Activated CD4-positive, alpha-beta memory T cell treated with anti-CD3 and anti-CD28 coated beads for 36 hours (primary cell): ENCODE measurements at regions not wholly inside any gene's neighbourhood (a gene's known extent, or its start where the extent isn't known, plus 50 kb on each side); places are given as distances from the start of the nearest gene placed in this dataset.
"Not testable (repeated sequence)": the region's sequence is repeated elsewhere in the genome, so short reads cannot be mapped to it uniquely, and the experiment has no call there.

Source experiments
- CTCF ChIA-PET: fragments of 350-600 bp; sonication (Branson Sonifier 250); formaldehyde crosslinking; loops from one replicate; lab custom pipeline; 2021; ENCODE audit warnings: antibody characterized with exemption, inconsistent platforms; lab: Charles Lee
- POLR2A ChIA-PET: fragments of 350-600 bp; sonication (Branson Sonifier 250); formaldehyde crosslinking; loops from one replicate; lab custom pipeline; 2021; ENCODE audit warnings: antibody characterized with exemption; lab: Charles Lee
- DNase-seq: peaks from one replicate; pipeline ENCODE4 v3.0.0-alpha.2; 2020
- H3K27ac Mint-ChIP-seq: one replicate; pipeline ENCODE4 v1.8.0; 2021; ENCODE audit warnings: mixed read lengths
- H3K27me3 Mint-ChIP-seq: one replicate; pipeline ENCODE4 v1.8.0; 2021; ENCODE audit warnings: mixed read lengths
- H3K36me3 Mint-ChIP-seq: one replicate; pipeline ENCODE4 v1.8.0; 2021; ENCODE audit warnings: mixed read lengths
- H3K4me1 Mint-ChIP-seq: one replicate; pipeline ENCODE4 v1.8.0; 2021; ENCODE audit warnings: low read depth, mixed read lengths
- H3K4me3 Mint-ChIP-seq: one replicate; pipeline ENCODE4 v1.8.0; 2021; ENCODE audit warnings: mild to moderate bottlenecking, mixed read lengths
- H3K9me3 Mint-ChIP-seq: one replicate; pipeline ENCODE4 v1.8.0; 2021; ENCODE audit warnings: mixed read lengths
- intact Hi-C: fragments of 100-400 bp; cut with micrococcal nuclease; formaldehyde crosslinking; loops from one replicate; pipeline ENCODE4 v1.15.1; 2023

- Mint-ChIP-seq H3K36me3 (no peaks in the 10 kb centered on the region), H3K27ac (no peak overlapping the region), H3K4me3 (no peak overlapping the region), H3K4me1 (no peaks in the 10 kb centered on the region), H3K9me3 (no peaks in the 10 kb centered on the region), H3K27me3 (peaks cover 10% of the 10 kb centered on the region)
- POLR2A ChIA-PET, result no interaction called here
- CTCF ChIA-PET, result no interaction called here
- intact Hi-C loops, result no loop called here
- no peak for DNase-seq
These were observed 212.5 kb upstream of the NOCT start for GRCh38 chr4:138803051-138803450.

GRCh38 chr4:138802499-138802898 is 213.1 kb upstream of the NOCT start:
- H3K36me3 Mint-ChIP-seq, result no peaks in the 10 kb centered on the region
- ChIA-PET POLR2A (no interaction called here), CTCF (no interaction called here)
- H3K4me1 Mint-ChIP-seq, result no peaks in the 10 kb centered on the region
- intact Hi-C loops, result no loop called here
- no peak for DNase-seq
- no peak overlapping the region for H3K4me3 Mint-ChIP-seq
- H3K27ac Mint-ChIP-seq, result no peak overlapping the region
- peaks cover 10% of the 10 kb centered on the region for H3K27me3 Mint-ChIP-seq
- no peaks in the 10 kb centered on the region for H3K9me3 Mint-ChIP-seq

GRCh38 chr4:138800421-138800820 is 215.2 kb upstream of the NOCT start:
- H3K4me3 Mint-ChIP-seq, result no peak overlapping the region
- no peak for DNase-seq
- POLR2A ChIA-PET, result no interaction called here
- CTCF ChIA-PET, result no interaction called here
- H3K27me3 Mint-ChIP-seq, result peaks cover 6% of the 10 kb centered on the region
- H3K4me1 Mint-ChIP-seq, result no peaks in the 10 kb centered on the region
- H3K9me3 Mint-ChIP-seq, result no peaks in the 10 kb centered on the region
- no peak overlapping the region for H3K27ac Mint-ChIP-seq
- no peaks in the 10 kb centered on the region for H3K36me3 Mint-ChIP-seq
- intact Hi-C loops, result no loop called here

- Mint-ChIP-seq H3K9me3 (no peaks in the 10 kb centered on the region), H3K36me3 (no peaks in the 10 kb centered on the region), H3K4me3 (no peak overlapping the region), H3K4me1 (no peaks in the 10 kb centered on the region), H3K27me3 (peaks cover 4% of the 10 kb centered on the region), H3K27ac (no peak overlapping the region)
- no peak for DNase-seq
- POLR2A ChIA-PET, result no interaction called here
- intact Hi-C loops, result no loop called here
- CTCF ChIA-PET, result no interaction called here
These were observed 217.2 kb upstream of the NOCT start for GRCh38 chr4:138798404-138798803.

GRCh38 chr4:138797646-138798045 is 217.9 kb upstream of the NOCT start:
- ChIA-PET POLR2A (no interaction called here), CTCF (no interaction called here)
- Mint-ChIP-seq H3K4me1 (no peaks in the 10 kb centered on the region), H3K36me3 (no peaks in the 10 kb centered on the region), H3K9me3 (no peaks in the 10 kb centered on the region), H3K27ac (no peak overlapping the region), H3K27me3 (peaks cover 3% of the 10 kb centered on the region), H3K4me3 (no peak overlapping the region)
- DNase-seq, result no peak
- intact Hi-C loops, result no loop called here

GRCh38 chr4:138796761-138797160 is 218.8 kb upstream of the NOCT start:
- CTCF ChIA-PET, result no interaction called here
- H3K4me1 Mint-ChIP-seq, result no peaks in the 10 kb centered on the region
- H3K27ac Mint-ChIP-seq, result no peak overlapping the region
- peaks cover 3% of the 10 kb centered on the region for H3K27me3 Mint-ChIP-seq
- POLR2A ChIA-PET, result no interaction called here
- H3K9me3 Mint-ChIP-seq, result no peaks in the 10 kb centered on the region
- H3K4me3 Mint-ChIP-seq, result no peak overlapping the region
- no peak for DNase-seq
- intact Hi-C loops, result no loop called here
- no peaks in the 10 kb centered on the region for H3K36me3 Mint-ChIP-seq

- POLR2A ChIA-PET, result no interaction called here
These were observed 224.8 kb upstream of the NOCT start for GRCh38 chr4:138790706-138791340.

GRCh38 chr4:138789796-138790195 is 225.8 kb upstream of the NOCT start:
- no peak overlapping the region for H3K4me3 Mint-ChIP-seq
- intact Hi-C loops, result no loop called here
- no peak overlapping the region for H3K27ac Mint-ChIP-seq
- H3K36me3 Mint-ChIP-seq, result no peaks in the 10 kb centered on the region
- peaks cover 2% of the 10 kb centered on the region for H3K27me3 Mint-ChIP-seq
- H3K4me1 Mint-ChIP-seq, result no peaks in the 10 kb centered on the region
- POLR2A ChIA-PET, result no interaction called here
- no peak for DNase-seq
- CTCF ChIA-PET, result no interaction called here
- H3K9me3 Mint-ChIP-seq, result no peaks in the 10 kb centered on the region

More at GRCh38 chr4:138790706-138791340, 224.8 kb upstream of the NOCT start:
- H3K36me3 Mint-ChIP-seq, result no peaks in the 10 kb centered on the region
- H3K27me3 Mint-ChIP-seq, result peaks cover 2% of the 10 kb centered on the region
- H3K9me3 Mint-ChIP-seq, result no peaks in the 10 kb centered on the region
- no peak for DNase-seq
- H3K4me1 Mint-ChIP-seq, result no peaks in the 10 kb centered on the region
- no peak overlapping the region for H3K4me3 Mint-ChIP-seq
- CTCF ChIA-PET, result no interaction called here
- intact Hi-C loops, result no loop called here
- H3K27ac Mint-ChIP-seq, result no peak overlapping the region

- Mint-ChIP-seq H3K4me3 (no peak overlapping the region), H3K36me3 (no peaks in the 10 kb centered on the region), H3K4me1 (no peaks in the 10 kb centered on the region), H3K27ac (no peak overlapping the region), H3K9me3 (no peaks in the 10 kb centered on the region), H3K27me3 (peaks cover 2% of the 10 kb centered on the region)
- ChIA-PET POLR2A (no interaction called here), CTCF (no interaction called here)
- DNase-seq, result no peak
- intact Hi-C loops, result no loop called here
These were observed 226.7 kb upstream of the NOCT start for GRCh38 chr4:138788857-138789256.

- no peaks in the 10 kb centered on the region for H3K4me1 Mint-ChIP-seq
- DNase-seq, result no peak
- ChIA-PET POLR2A (no interaction called here), CTCF (no interaction called here)
- H3K27me3 Mint-ChIP-seq, result peaks cover 2% of the 10 kb centered on the region
- H3K9me3 Mint-ChIP-seq, result no peaks in the 10 kb centered on the region
- H3K4me3 Mint-ChIP-seq, result no peak overlapping the region
- intact Hi-C loops, result no loop called here
- H3K27ac Mint-ChIP-seq, result no peak overlapping the region
- H3K36me3 Mint-ChIP-seq, result no peaks in the 10 kb centered on the region
These were observed 227.3 kb upstream of the NOCT start for GRCh38 chr4:138788267-138788790.

- DNase-seq, POLR2A ChIA-PET, intact Hi-C loops, H3K9me3 Mint-ChIP-seq, CTCF ChIA-PET, H3K4me3 Mint-ChIP-seq, H3K27me3 Mint-ChIP-seq, H3K4me1 Mint-ChIP-seq, H3K27ac Mint-ChIP-seq, H3K36me3 Mint-ChIP-seq: not testable (repeated sequence)
These were observed 235.8 kb upstream of the NOCT start for GRCh38 chr4:138779761-138780160.

GRCh38 chr4:138775890-138776289 is 239.7 kb upstream of the NOCT start:
- CTCF ChIA-PET, result no interaction called here
- intact Hi-C loops, result no loop called here
- Mint-ChIP-seq H3K27me3 (no peaks in the 10 kb centered on the region), H3K9me3 (no peaks in the 10 kb centered on the region), H3K36me3 (no peaks in the 10 kb centered on the region), H3K27ac (no peak overlapping the region), H3K4me1 (no peaks in the 10 kb centered on the region), H3K4me3 (no peak overlapping the region)
- POLR2A ChIA-PET, result no interaction called here
- DNase-seq, result no peak

GRCh38 chr4:138775489-138775888 is 240.1 kb upstream of the NOCT start:
- DNase-seq, result no peak
- Mint-ChIP-seq H3K4me3 (no peak overlapping the region), H3K9me3 (no peaks in the 10 kb centered on the region), H3K27me3 (peaks cover 2% of the 10 kb centered on the region), H3K36me3 (no peaks in the 10 kb centered on the region), H3K27ac (no peak overlapping the region), H3K4me1 (no peaks in the 10 kb centered on the region)
- CTCF ChIA-PET, result no interaction called here
- intact Hi-C loops, result no loop called here
- POLR2A ChIA-PET, result no interaction called here
